Testis (tissue), 2 donors: ENCODE measurements at regions not wholly inside any gene's neighbourhood (a gene's known extent, or its start where the extent isn't known, plus 50 kb on each side); places are given as distances from the start of the nearest gene placed in this dataset.

Source experiments
- POLR2A ChIP-seq: fragments of 450-650 bp; IDR thresholded peaks from one replicate; pipeline ENCODE4 v1.6.1; 2017; ENCODE audit warnings: antibody characterized with exemption, mild to moderate bottlenecking, moderate library complexity
- TF ChIP-seq, protein P1 (sequence below), 3 experiments: fragments of 450-650 bp in 2 of 3; fragments of 200-600 bp in 1 of 3; sonication (generic) in 1 of 3; IDR thresholded peaks; one replicate each; pipeline ENCODE4 v1.5.1; 2016 to 2019; ENCODE audit warnings: antibody characterized with exemption in 3 of 3, mild to moderate bottlenecking in 2 of 3, moderate library complexity in 1 of 3

DNA sequence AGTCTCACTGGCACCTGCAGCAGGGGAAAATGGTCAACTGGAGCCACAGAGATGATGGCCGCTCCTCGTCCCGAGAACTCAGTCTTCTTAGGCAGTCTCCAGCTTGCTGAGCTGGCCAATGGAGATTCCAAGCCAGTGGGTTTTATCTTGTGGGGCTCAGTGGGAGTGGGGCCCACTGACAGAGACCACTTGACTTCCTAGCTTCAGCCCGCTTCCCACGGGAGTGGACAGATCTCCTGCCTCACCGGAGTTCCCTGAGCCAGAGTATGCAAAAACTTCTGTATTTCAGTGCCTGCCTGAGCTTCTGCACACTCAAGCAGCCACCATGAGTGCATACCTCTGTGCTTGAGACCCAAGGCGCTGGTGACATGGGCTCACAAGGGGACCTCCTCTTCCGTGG lies 105.8 kb downstream of the ZWINT start:
- TF ChIP-seq POLR2A = no peak
- TF ChIP-seq, protein P1, sequence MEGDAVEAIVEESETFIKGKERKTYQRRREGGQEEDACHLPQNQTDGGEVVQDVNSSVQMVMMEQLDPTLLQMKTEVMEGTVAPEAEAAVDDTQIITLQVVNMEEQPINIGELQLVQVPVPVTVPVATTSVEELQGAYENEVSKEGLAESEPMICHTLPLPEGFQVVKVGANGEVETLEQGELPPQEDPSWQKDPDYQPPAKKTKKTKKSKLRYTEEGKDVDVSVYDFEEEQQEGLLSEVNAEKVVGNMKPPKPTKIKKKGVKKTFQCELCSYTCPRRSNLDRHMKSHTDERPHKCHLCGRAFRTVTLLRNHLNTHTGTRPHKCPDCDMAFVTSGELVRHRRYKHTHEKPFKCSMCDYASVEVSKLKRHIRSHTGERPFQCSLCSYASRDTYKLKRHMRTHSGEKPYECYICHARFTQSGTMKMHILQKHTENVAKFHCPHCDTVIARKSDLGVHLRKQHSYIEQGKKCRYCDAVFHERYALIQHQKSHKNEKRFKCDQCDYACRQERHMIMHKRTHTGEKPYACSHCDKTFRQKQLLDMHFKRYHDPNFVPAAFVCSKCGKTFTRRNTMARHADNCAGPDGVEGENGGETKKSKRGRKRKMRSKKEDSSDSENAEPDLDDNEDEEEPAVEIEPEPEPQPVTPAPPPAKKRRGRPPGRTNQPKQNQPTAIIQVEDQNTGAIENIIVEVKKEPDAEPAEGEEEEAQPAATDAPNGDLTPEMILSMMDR (IDR thresholded peaks at IDR 0.05) = no peak
